GM12878 (cell line): ENCODE measurements at regions not wholly inside any gene's neighbourhood (a gene's known extent, or its start where the extent isn't known, plus 50 kb on each side); places are given as distances from the start of the nearest gene placed in this dataset.

Experiments
- CBX5 ChIP-seq: sonication (generic); IDR thresholded peaks from 2 replicates; pipeline ENCODE4 v1.6.1; 2016; ENCODE audit warnings: low read depth, moderate library complexity, mild to moderate bottlenecking, inconsistent platforms
- CHD4 ChIP-seq: fragments of 200-600 bp; sonication (generic); IDR thresholded peaks from 2 replicates; pipeline ENCODE4 v1.6.1; 2016; ENCODE audit warnings: mild to moderate bottlenecking
- CTCF ChIP-seq, 3 experiments: IDR thresholded peaks in 2 of 3; conservative IDR thresholded peaks in 1 of 3; 2 replicates each; pipeline ENCODE4 v1.5.1; 2011; ENCODE audit warnings: low read depth in 3 of 3, low read length in 3 of 3, mild to moderate bottlenecking in 3 of 3, control low read depth in 2 of 3, moderate library complexity in 2 of 3, inconsistent platforms in 1 of 3, mixed read lengths in 1 of 3; ENCODE audit not compliant: control insufficient read depth in 2 of 3, insufficient read depth in 1 of 3; ENCODE audit errors: extremely low read depth in 1 of 3
- HDAC6 ChIP-seq: fragments of 200-600 bp; sonication (generic); IDR thresholded peaks from one replicate; pipeline ENCODE4 v1.8.0; 2017; ENCODE audit warnings: antibody characterized with exemption; ENCODE audit not compliant: unreplicated experiment
- PRDM15 ChIP-seq: fragments of 450-650 bp; formaldehyde crosslinking; IDR thresholded peaks from 2 replicates; pipeline ENCODE4 v1.4.0; 2020; ENCODE audit warnings: mild to moderate bottlenecking, moderate library complexity
- SMARCA5 ChIP-seq: fragments of 450-650 bp; IDR thresholded peaks from 2 replicates; pipeline ENCODE4 v1.6.1; 2017; ENCODE audit warnings: mild to moderate bottlenecking
- TCF3 ChIP-seq: IDR thresholded peaks from 2 replicates; pipeline ENCODE4 v1.6.1; 2012; ENCODE audit warnings: low read depth, mild to moderate bottlenecking, low read length, borderline replicate concordance; ENCODE audit not compliant: insufficient read depth
- ZBTB33 ChIP-seq: fragments of 450-650 bp; IDR thresholded peaks from 2 replicates; pipeline ENCODE4 v1.6.1; 2017; ENCODE audit warnings: mild to moderate bottlenecking
- ZNF24 ChIP-seq: fragments of 450-650 bp; IDR thresholded peaks from 2 replicates; pipeline ENCODE4 v1.6.1; 2017; ENCODE audit warnings: antibody characterized with exemption, mild to moderate bottlenecking
- ZSCAN29 ChIP-seq: fragments of 450-650 bp; IDR thresholded peaks from 2 replicates; pipeline ENCODE4 v1.6.1; 2017; ENCODE audit warnings: mild to moderate bottlenecking, moderate library complexity

GRCh38 chr15:85925649-85926237, 131.0 kb upstream of the KLHL25 start (continued):
- TF ChIP-seq ZBTB33 (no peak), CBX5 (no peak), ZNF24 (no peak), HDAC6 (no peak), CHD4 (no peak), CTCF (IDR thresholded peaks at IDR 0.05 in 2 of 3, conservative IDR thresholded peaks at IDR 0.05 in 1 of 3; ENCODE audit: control insufficient read depth in 2 of 3, extremely low read depth in 1 of 3, insufficient read depth in 1 of 3, low read depth in 3 of 3, low read length in 3 of 3) (no peak), PRDM15 (CRISPR knock-in tag) (no peak), TCF3 (no peak), SMARCA5 (no peak), ZSCAN29 (no peak)
